Hepatocyte (in vitro differentiated cells): ENCODE measurements at regions not wholly inside any gene's neighbourhood (a gene's known extent, or its start where the extent isn't known, plus 50 kb on each side); places are given as distances from the start of the nearest gene placed in this dataset.

Experiments used
- DNase-seq: peaks from one replicate; pipeline ENCODE4 v3.0.0-alpha.2; 2016; ENCODE audit warnings: low spot score
- H2AFZ ChIP-seq: fragments of 200-600 bp; sonication (generic); 2 replicates; pipeline ENCODE4 v1.6.0; 2016; ENCODE audit warnings: antibody characterized with exemption, mild to moderate bottlenecking
- H3K27ac ChIP-seq: fragments of 200-600 bp; sonication (generic); 2 replicates; pipeline ENCODE4 v1.5.1; 2016; ENCODE audit warnings: mild to moderate bottlenecking
- H3K27me3 ChIP-seq: fragments of 200-600 bp; sonication (generic); 2 replicates; pipeline ENCODE4 v1.6.1; 2016
- H3K36me3 ChIP-seq: fragments of 200-600 bp; sonication (generic); replicated peaks from 2 replicates; pipeline ENCODE4 v1.5.1; 2016; ENCODE audit warnings: low read depth; ENCODE audit not compliant: insufficient read depth
- H3K4me1 ChIP-seq: fragments of 200-600 bp; sonication (generic); 2 replicates; pipeline ENCODE4 v1.5.1; 2016; ENCODE audit warnings: mild to moderate bottlenecking, moderate library complexity; ENCODE audit not compliant: insufficient read depth
- H3K4me2 ChIP-seq: fragments of 200-600 bp; sonication (generic); 2 replicates; pipeline ENCODE4 v1.6.0; 2016
- H3K4me3 ChIP-seq: fragments of 200-600 bp; sonication (generic); 2 replicates; pipeline ENCODE4 v1.5.1; 2016; ENCODE audit warnings: mild to moderate bottlenecking
- H3K79me2 ChIP-seq: fragments of 200-600 bp; sonication (generic); 2 replicates; pipeline ENCODE4 v1.6.0; 2017; ENCODE audit warnings: mild to moderate bottlenecking
- H3K9me2 ChIP-seq: fragments of 200-600 bp; sonication (generic); replicated peaks from 2 replicates; pipeline ENCODE4 v1.6.0; 2017; ENCODE audit warnings: mild to moderate bottlenecking; ENCODE audit not compliant: insufficient read depth
- H3K9me3 ChIP-seq: fragments of 200-600 bp; sonication (generic); 2 replicates; pipeline ENCODE4 v1.5.1; 2016; ENCODE audit warnings: low read depth, mild to moderate bottlenecking
- H4K20me1 ChIP-seq: fragments of 200-600 bp; sonication (generic); 2 replicates; pipeline ENCODE4 v1.6.0; 2016; ENCODE audit warnings: mild to moderate bottlenecking; ENCODE audit not compliant: insufficient read depth, poor library complexity, severe bottlenecking
- EZH2 ChIP-seq: fragments of 200-600 bp; sonication (generic); IDR thresholded peaks from 2 replicates; pipeline ENCODE4 v1.6.1; 2016; ENCODE audit warnings: antibody characterized with exemption, mild to moderate bottlenecking, borderline replicate concordance
- EZH2phosphoT487 ChIP-seq: fragments of 200-600 bp; sonication (generic); IDR thresholded peaks from one replicate; pipeline ENCODE4 v1.6.1; 2018; ENCODE audit warnings: antibody characterized with exemption, mild to moderate bottlenecking, low read depth, moderate library complexity; ENCODE audit not compliant: unreplicated experiment, severe bottlenecking
- whole genome bisulfite sequencing: methylation state at CpG from one replicate; pipeline ENCODE4 v1.1.6; 2016; ENCODE audit warnings: low lambda C conversion rate; ENCODE audit errors: missing lambda C conversion rate; 5-methylcytosine and 5-hydroxymethylcytosine counted together
- TF ChIP-seq, protein P1 (sequence below): fragments of 200-600 bp; sonication (generic); IDR thresholded peaks from 2 replicates; pipeline ENCODE4 v1.5.1; 2016; ENCODE audit warnings: antibody characterized with exemption, mild to moderate bottlenecking; ENCODE audit not compliant: poor library complexity

DNA sequence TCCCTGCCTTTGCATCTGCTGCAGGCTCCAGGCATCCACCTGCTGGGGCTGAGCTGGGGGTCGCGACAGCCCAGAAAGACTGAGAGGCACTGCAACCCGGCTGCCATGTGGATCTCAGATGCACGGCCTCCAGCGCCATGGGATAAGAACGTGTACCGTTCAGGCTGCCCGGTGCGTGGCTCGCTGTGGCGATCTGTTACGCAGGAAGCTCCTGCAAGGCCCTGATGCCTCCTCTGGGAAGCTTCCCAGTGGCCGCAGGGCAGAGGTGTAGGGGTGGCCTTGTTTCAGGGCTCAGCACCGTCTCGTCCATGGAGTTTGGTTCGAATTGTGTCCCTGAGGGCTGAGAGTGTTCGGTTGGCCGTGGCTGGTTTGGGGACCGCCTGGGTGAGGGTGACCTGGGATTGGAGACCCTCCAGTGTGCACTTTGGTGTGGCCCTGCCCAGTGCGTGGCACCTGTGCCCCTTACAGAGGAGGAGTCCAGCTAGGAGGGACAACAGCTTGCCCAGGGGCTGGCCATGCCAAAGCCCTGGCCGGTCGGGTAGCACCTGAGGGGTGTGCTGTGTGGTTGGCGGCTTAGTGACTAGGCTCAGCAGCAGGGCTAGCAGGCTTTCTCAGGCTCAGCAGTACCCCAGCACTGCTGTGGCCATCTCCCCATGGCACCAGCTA, 1184.5 kb downstream of the BRD1 start:
- no peaks in the 10 kb centered on the region for H4K20me1 ChIP-seq
- H3K36me3 ChIP-seq, result no peaks in the 10 kb centered on the region
- no peak overlapping the region for H3K4me2 ChIP-seq
- H3K4me1 ChIP-seq, result no peaks in the 10 kb centered on the region
- DNase-seq, result no peak
- TF ChIP-seq EZH2, result no peak
- TF ChIP-seq, protein P1, sequence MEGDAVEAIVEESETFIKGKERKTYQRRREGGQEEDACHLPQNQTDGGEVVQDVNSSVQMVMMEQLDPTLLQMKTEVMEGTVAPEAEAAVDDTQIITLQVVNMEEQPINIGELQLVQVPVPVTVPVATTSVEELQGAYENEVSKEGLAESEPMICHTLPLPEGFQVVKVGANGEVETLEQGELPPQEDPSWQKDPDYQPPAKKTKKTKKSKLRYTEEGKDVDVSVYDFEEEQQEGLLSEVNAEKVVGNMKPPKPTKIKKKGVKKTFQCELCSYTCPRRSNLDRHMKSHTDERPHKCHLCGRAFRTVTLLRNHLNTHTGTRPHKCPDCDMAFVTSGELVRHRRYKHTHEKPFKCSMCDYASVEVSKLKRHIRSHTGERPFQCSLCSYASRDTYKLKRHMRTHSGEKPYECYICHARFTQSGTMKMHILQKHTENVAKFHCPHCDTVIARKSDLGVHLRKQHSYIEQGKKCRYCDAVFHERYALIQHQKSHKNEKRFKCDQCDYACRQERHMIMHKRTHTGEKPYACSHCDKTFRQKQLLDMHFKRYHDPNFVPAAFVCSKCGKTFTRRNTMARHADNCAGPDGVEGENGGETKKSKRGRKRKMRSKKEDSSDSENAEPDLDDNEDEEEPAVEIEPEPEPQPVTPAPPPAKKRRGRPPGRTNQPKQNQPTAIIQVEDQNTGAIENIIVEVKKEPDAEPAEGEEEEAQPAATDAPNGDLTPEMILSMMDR, result no peak
- TF ChIP-seq EZH2phosphoT487, result no peak
- H3K4me3 ChIP-seq, result no peak overlapping the region
- no peak overlapping the region for H3K27ac ChIP-seq
- 91% methylated on average over 23 of the region's 23 CpGs for WGBS
- no peak overlapping the region for H2AFZ ChIP-seq
- no peaks in the 10 kb centered on the region for H3K27me3 ChIP-seq
- H3K79me2 ChIP-seq, result no peaks in the 10 kb centered on the region
- no peaks in the 10 kb centered on the region for H3K9me2 ChIP-seq
- no peaks in the 10 kb centered on the region for H3K9me3 ChIP-seq

DNA sequence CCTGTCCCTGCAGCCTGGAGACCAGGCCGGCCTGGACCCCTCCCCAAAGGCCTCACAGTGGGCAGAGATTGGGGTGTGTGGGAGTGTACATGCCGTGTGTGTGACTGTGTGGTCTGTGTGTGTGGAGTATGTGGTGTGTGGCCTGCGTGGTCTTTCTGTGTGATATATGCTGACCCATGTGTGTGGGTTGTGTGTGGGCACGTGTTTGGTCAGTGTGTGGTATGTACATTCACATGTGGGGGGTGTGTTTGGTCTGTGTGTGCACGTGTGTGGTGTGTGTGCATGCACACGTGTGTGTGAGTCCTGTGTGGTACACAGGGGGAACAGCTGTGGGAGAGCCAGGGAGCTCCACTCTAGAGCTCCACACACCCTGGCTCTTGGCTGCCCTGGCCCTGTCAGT, 1185.1 kb downstream of the BRD1 start:
- 90% methylated on average over 6 of the region's 6 CpGs for WGBS
- no peaks in the 10 kb centered on the region for H3K9me2 ChIP-seq
- H3K27me3 ChIP-seq, result no peaks in the 10 kb centered on the region
- H3K79me2 ChIP-seq, result no peaks in the 10 kb centered on the region
- H3K27ac ChIP-seq, result no peak overlapping the region
- no peak for TF ChIP-seq EZH2phosphoT487
- TF ChIP-seq, protein P1, result no peak
- H3K4me3 ChIP-seq, result no peak overlapping the region
- no peak overlapping the region for H3K4me2 ChIP-seq
- H2AFZ ChIP-seq, result no peak overlapping the region
- H3K4me1 ChIP-seq, result no peaks in the 10 kb centered on the region
- H4K20me1 ChIP-seq, result no peaks in the 10 kb centered on the region
- DNase-seq, result no peak
- H3K9me3 ChIP-seq, result no peaks in the 10 kb centered on the region
- no peaks in the 10 kb centered on the region for H3K36me3 ChIP-seq

DNA sequence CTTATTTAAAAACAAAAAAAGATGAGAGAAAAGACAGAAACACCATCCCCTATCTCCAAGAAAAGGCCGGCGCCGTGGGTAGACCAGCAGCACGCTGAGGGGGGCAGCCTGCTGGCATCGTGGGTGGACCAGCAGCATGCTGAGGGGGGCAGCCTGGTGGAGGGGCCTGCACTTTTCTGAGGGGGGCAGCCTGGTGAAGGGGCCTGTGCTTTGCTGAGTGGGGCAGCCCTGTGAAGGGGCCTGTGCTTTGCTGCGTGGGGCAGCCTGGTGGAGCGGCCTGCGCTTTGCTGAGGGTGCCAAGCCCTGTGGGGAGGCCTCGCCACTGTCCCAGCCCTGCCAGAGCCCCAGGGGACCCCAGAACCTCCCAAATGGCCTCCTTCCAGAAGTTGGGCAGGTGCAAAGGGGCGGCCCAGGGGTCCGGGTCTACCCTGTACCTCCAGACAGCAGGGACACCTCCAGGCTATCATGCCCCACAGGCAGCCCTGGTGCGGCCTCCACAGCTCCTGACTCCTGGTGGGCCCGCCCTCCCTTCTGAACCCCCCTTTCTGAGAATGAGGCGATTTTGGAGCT, 1185.7 kb downstream of the BRD1 start:
- no peak overlapping the region for H2AFZ ChIP-seq
- no peak overlapping the region for H3K27ac ChIP-seq
- no peaks in the 10 kb centered on the region for H3K4me1 ChIP-seq

More for the DNA sequence above, 1185.7 kb downstream of the BRD1 start:
- no peaks in the 10 kb centered on the region for H3K36me3 ChIP-seq
- no peak overlapping the region for H3K4me3 ChIP-seq
- H4K20me1 ChIP-seq, result no peaks in the 10 kb centered on the region
- no peaks in the 10 kb centered on the region for H3K27me3 ChIP-seq
- no peak for DNase-seq
- H3K9me3 ChIP-seq, result no peaks in the 10 kb centered on the region
- WGBS, result 93% methylated on average over 12 of the region's 14 CpGs
- H3K4me2 ChIP-seq, result no peak overlapping the region
- no peaks in the 10 kb centered on the region for H3K79me2 ChIP-seq
- TF ChIP-seq EZH2, result no peak
- TF ChIP-seq EZH2phosphoT487, result no peak
- TF ChIP-seq, protein P1, result no peak
- no peaks in the 10 kb centered on the region for H3K9me2 ChIP-seq
